ENCODE measurements at regions not wholly inside any gene's neighbourhood (a gene's known extent, or its start where the extent isn't known, plus 50 kb on each side); places are given as distances from the start of the nearest gene placed in this dataset.
A peak's percentile ranks its signal among the peaks of the same experiment; 100 is the strongest.
"Not testable (repeated sequence)": the region's sequence is repeated elsewhere in the genome, so short reads cannot be mapped to it uniquely, and the experiment has no call there.

GRCh38 chr2:4049463-4049862 is 346.1 kb downstream of the DCDC2C start:
- DNase-seq: no peak

GRCh38 chr2:4053769-4054493 is 350.6 kb downstream of the DCDC2C start:
- no peak for DNase-seq

- no peak for DNase-seq
Observed at GRCh38 chr2:4066217-4066616, 362.8 kb downstream of the DCDC2C start.

GRCh38 chr2:4073026-4073569 is 369.7 kb downstream of the DCDC2C start:
- DNase-seq: no peak

GRCh38 chr2:4077017-4077416 is 373.6 kb downstream of the DCDC2C start:
- DNase-seq: no peak

GRCh38 chr2:4085186-4085585 is 381.8 kb downstream of the DCDC2C start:
- DNase-seq: no peak

GRCh38 chr2:4090668-4091630 is 387.6 kb downstream of the DCDC2C start:
- DNase-seq: no peak

GRCh38 chr2:4091869-4092268 is 388.5 kb downstream of the DCDC2C start:
- no peak for DNase-seq

- no peak for DNase-seq
Observed at GRCh38 chr2:4094743-4095142, 391.4 kb downstream of the DCDC2C start.

- no peak for DNase-seq
Observed at GRCh38 chr2:4096978-4097766, 393.8 kb downstream of the DCDC2C start.

GRCh38 chr2:4098137-4098536 is 394.8 kb downstream of the DCDC2C start:
- no peak for DNase-seq

- DNase-seq: no peak
Observed at GRCh38 chr2:4101936-4102335, 398.6 kb downstream of the DCDC2C start.

GRCh38 chr2:4107179-4107578 is 403.8 kb downstream of the DCDC2C start:
- DNase-seq: no peak

- no peak for DNase-seq
Observed at GRCh38 chr2:4110273-4110672, 406.9 kb downstream of the DCDC2C start.

- DNase-seq: not testable (repeated sequence)
Observed at GRCh38 chr2:4115435-4115834, 412.1 kb downstream of the DCDC2C start.

- no peak for DNase-seq
Observed at GRCh38 chr2:4122726-4123125, 419.4 kb downstream of the DCDC2C start.

GRCh38 chr2:4130651-4131050 is 427.3 kb downstream of the DCDC2C start:
- no peak for DNase-seq

- no peak for DNase-seq
Observed at GRCh38 chr2:4134551-4135550, 431.5 kb downstream of the DCDC2C start.

- DNase-seq: no peak
Observed at GRCh38 chr2:4135765-4136164, 432.4 kb downstream of the DCDC2C start.

GRCh38 chr2:4139316-4139715 is 435.9 kb downstream of the DCDC2C start:
- peak; percentile 67 for DNase-seq

- DNase-seq: peak; percentile 67
Observed at GRCh38 chr2:4139731-4140130, 436.4 kb downstream of the DCDC2C start.
